NB4 (cell line): ENCODE measurements at regions not wholly inside any gene's neighbourhood (a gene's known extent, or its start where the extent isn't known, plus 50 kb on each side); places are given as distances from the start of the nearest gene placed in this dataset.

Experiments used
- DNase-seq: peaks from one replicate; pipeline ENCODE4 v3.0.0; 2010; ENCODE audit warnings: low read depth
- H3K4me3 ChIP-seq: one replicate; pipeline ENCODE4 v1.5.1; 2011; ENCODE audit warnings: mild to moderate bottlenecking, low read depth, low read length, moderate library complexity
- CTCF ChIP-seq: IDR thresholded peaks from one replicate; pipeline ENCODE4 v1.5.1; 2012; ENCODE audit warnings: low read depth, low read length
- MYC ChIP-seq: IDR thresholded peaks from 2 replicates; pipeline ENCODE4 v1.6.1; 2011; ENCODE audit warnings: low read depth, low read length
- POLR2A ChIP-seq: IDR thresholded peaks from 2 replicates; pipeline ENCODE4 v1.6.1; 2011; ENCODE audit warnings: mild to moderate bottlenecking; ENCODE audit not compliant: insufficient read length; ENCODE audit errors: extremely low read depth
- TF ChIP-seq, protein P1 (sequence below): IDR thresholded peaks from 2 replicates; pipeline ENCODE4 v1.6.1; 2011; ENCODE audit warnings: low read depth, low read length

- H3K4me3 ChIP-seq: no peak overlapping the region
- TF ChIP-seq, protein P1, sequence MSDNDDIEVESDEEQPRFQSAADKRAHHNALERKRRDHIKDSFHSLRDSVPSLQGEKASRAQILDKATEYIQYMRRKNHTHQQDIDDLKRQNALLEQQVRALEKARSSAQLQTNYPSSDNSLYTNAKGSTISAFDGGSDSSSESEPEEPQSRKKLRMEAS: no peak
- TF ChIP-seq MYC: no peak
- no peak for TF ChIP-seq CTCF
- no peak for TF ChIP-seq POLR2A
- DNase-seq: peak; percentile 22
These were observed 143.6 kb downstream of the TDRD15 start for GRCh38 chr2:21267232-21267835.

GRCh38 chr2:21268197-21268877 lies 144.6 kb downstream of the TDRD15 start:
- peak; percentile 8 for DNase-seq
- TF ChIP-seq MYC (no peak), CTCF (no peak), POLR2A (no peak)
- TF ChIP-seq, protein P1: no peak
- no peak overlapping the region for H3K4me3 ChIP-seq

GRCh38 chr2:21268878-21269224 lies 145.1 kb downstream of the TDRD15 start:
- DNase-seq: peak; percentile 59
- no peak overlapping the region for H3K4me3 ChIP-seq
- no peak for TF ChIP-seq POLR2A
- TF ChIP-seq, protein P1: 0 out of 2 replicates have a peak, but pooled peaks have one; percentile 25

DNA sequence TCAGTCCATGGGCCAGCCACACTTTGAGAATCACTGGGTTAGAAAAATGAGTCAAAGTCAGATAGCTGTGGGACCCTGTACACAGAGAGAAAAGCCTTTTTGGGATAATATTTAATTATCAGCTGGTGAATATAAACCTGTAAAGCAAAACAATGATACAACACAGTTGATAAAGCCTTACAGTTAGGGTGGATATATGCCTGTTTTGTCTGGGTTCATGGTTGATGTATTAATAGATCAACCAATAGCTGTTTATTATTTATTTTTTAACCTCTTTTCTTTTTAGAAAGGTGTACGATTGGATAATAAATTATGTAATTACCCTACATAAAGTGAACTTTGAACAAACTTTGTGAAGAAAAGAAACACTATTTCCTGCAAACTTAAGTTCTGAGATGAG lies 145.6 kb downstream of the TDRD15 start:
- no peak overlapping the region for H3K4me3 ChIP-seq
- no peak for DNase-seq
- TF ChIP-seq CTCF: no peak
- TF ChIP-seq MYC: no peak
- TF ChIP-seq POLR2A: no peak

DNA sequence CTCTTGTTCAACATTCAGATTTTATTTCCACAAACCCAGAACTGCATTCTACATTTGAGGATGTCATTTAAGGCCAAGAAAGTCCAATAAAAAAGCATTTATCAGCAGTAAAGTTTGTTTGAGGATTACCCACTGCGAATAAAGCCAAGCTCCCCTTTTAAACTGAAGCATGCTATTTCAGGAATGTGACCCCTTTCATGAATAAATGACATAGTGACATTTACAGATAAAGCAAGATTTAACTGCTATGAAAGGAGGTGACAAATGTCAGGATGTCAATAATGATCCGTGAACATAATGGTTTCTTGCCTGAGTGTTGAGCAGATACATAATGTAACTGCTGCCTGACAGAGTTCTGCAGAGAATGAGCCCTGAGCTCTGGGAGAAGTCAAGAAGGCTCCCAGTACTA lies 146.3 kb downstream of the TDRD15 start:
- TF ChIP-seq, protein P1: no peak
- no peak for TF ChIP-seq POLR2A
- no peak for TF ChIP-seq CTCF
- no peak for TF ChIP-seq MYC
- H3K4me3 ChIP-seq: no peak overlapping the region
- DNase-seq: no peak

- no peak for DNase-seq
- H3K4me3 ChIP-seq: no peak overlapping the region
- TF ChIP-seq POLR2A (no peak), CTCF (no peak), MYC (no peak)
- TF ChIP-seq, protein P1: no peak
These were observed 146.9 kb downstream of the TDRD15 start for GRCh38 chr2:21270708-21271122.
